GM12878 (cell line): ENCODE measurements at regions not wholly inside any gene's neighbourhood (a gene's known extent, or its start where the extent isn't known, plus 50 kb on each side); places are given as distances from the start of the nearest gene placed in this dataset.
"Not testable (repeated sequence)": the region's sequence is repeated elsewhere in the genome, so short reads cannot be mapped to it uniquely, and the experiment has no call there.

Experiments
- ATAC-seq: fragments of 200-7000 bp; cut with Tn5 transposase; 3 replicates; pipeline ENCODE4 v1.9.1; 2020; ENCODE audit warnings: mild to moderate bottlenecking, moderate library complexity
- BruUV-seq: library from RNA; stranded (reverse); fragments of 400-500 nt; replicated peaks from 2 replicates; lab custom pipeline; 2021; lab: Mats Ljungman, UMichigan
- CTCF ChIA-PET: fragments of 300-600 bp; sonication (Branson Sonifier 250); formaldehyde crosslinking; extraction: SDS; loops from one replicate; lab custom pipeline; 2021; ENCODE audit warnings: inconsistent platforms; lab: Yijun Ruan, JAX
- POLR2A ChIA-PET: fragments of 350-600 bp; formaldehyde crosslinking; extraction: SDS; loops from one replicate; lab custom pipeline; 2021; ENCODE audit warnings: inconsistent platforms; lab: Charles Lee
- RAD21 ChIA-PET: fragments of 300-600 bp; sonication (Branson Sonifier 250); formaldehyde crosslinking; loops from one replicate; lab custom pipeline; 2023; ENCODE audit warnings: antibody characterized with exemption; ENCODE audit not compliant: unreplicated experiment; lab: Charles Lee
- SMC1A ChIA-PET: fragments of 300-600 bp; sonication (Branson Sonifier 250); formaldehyde crosslinking; loops from one replicate; lab custom pipeline; 2023; ENCODE audit not compliant: unreplicated experiment, uncharacterized antibody; lab: Charles Lee
- DNase-seq: peaks from one replicate; pipeline ENCODE4 v3.0.0-alpha.2; 2011; ENCODE audit warnings: low read depth, low spot score
- FAIRE-seq: peaks from 3 replicates; lab custom pipeline; 2011; peaks lifted over from hg19 to GRCh38; lab: Jason Lieb, UNC
- H2AFZ ChIP-seq: 2 replicates; pipeline ENCODE4 v1.6.0; 2011; ENCODE audit warnings: low read depth, low read length, control low read depth; ENCODE audit not compliant: control insufficient read depth
- H3K27ac ChIP-seq: 2 replicates; pipeline ENCODE4 v1.5.1; 2011; ENCODE audit warnings: control low read depth; ENCODE audit not compliant: control insufficient read depth, insufficient read depth
- H3K27me3 ChIP-seq, 2 experiments: replicated peaks in 1 of 2; 2 replicates each; pipeline versions ENCODE4 v1.6.0 to v1.6.1; 2011; ENCODE audit warnings: low read length in 1 of 2; ENCODE audit not compliant: control insufficient read depth in 2 of 2, insufficient read depth in 2 of 2
- H3K36me3 ChIP-seq, 2 experiments: 2 replicates each; pipeline ENCODE4 v1.5.1; 2011; ENCODE audit warnings: low read length in 1 of 2; ENCODE audit not compliant: control insufficient read depth in 2 of 2, insufficient read depth in 2 of 2
- H3K4me1 ChIP-seq: 2 replicates; pipeline ENCODE4 v1.6.1; 2011; ENCODE audit warnings: mild to moderate bottlenecking, low read length, moderate library complexity, mixed read lengths; ENCODE audit not compliant: control insufficient read depth, insufficient read depth
- H3K4me2 ChIP-seq: 2 replicates; pipeline ENCODE4 v1.6.0; 2011; ENCODE audit warnings: control low read depth; ENCODE audit not compliant: control insufficient read depth, insufficient read depth
- H3K4me3 ChIP-seq: fragments of 200-600 bp; sonication (generic); 2 replicates; pipeline ENCODE4 v1.5.1; 2016
- H3K79me2 ChIP-seq: 2 replicates; pipeline ENCODE4 v1.6.0; 2011; ENCODE audit warnings: low read length; ENCODE audit not compliant: control insufficient read depth, insufficient read depth
- H3K9ac ChIP-seq: 2 replicates; pipeline ENCODE4 v1.8.0; 2011; ENCODE audit warnings: low read length, control low read depth, mixed read lengths; ENCODE audit not compliant: control insufficient read depth, insufficient read depth
- H3K9me3 ChIP-seq: replicated peaks from 3 replicates; pipeline ENCODE4 v1.5.1; 2011; ENCODE audit warnings: mild to moderate bottlenecking, low read length; ENCODE audit not compliant: control insufficient read depth, insufficient read depth
- H4K20me1 ChIP-seq: 2 replicates; pipeline ENCODE4 v1.6.0; 2011; ENCODE audit not compliant: control insufficient read depth, insufficient read depth
- CBFB ChIP-seq: IDR thresholded peaks from 2 replicates; pipeline ENCODE4 v1.6.1; 2016; ENCODE audit warnings: antibody characterized with exemption, low read depth
- CREM ChIP-seq: IDR thresholded peaks from 2 replicates; pipeline ENCODE4 v1.6.1; 2014; ENCODE audit warnings: antibody characterized with exemption, low read depth
- ESRRA ChIP-seq: IDR thresholded peaks from 2 replicates; pipeline ENCODE4 v1.6.1; 2012; ENCODE audit warnings: mild to moderate bottlenecking, low read length, improper control_type of control experiment
- NFYA ChIP-seq: IDR thresholded peaks from 2 replicates; pipeline ENCODE4 v1.6.1; 2011; ENCODE audit warnings: low read depth, mild to moderate bottlenecking, low read length, improper control_type of control experiment, borderline replicate concordance
- PAX5 ChIP-seq: IDR thresholded peaks from 2 replicates; pipeline ENCODE4 v1.6.1; 2011; ENCODE audit warnings: low read depth, low read length, borderline replicate concordance
- RELB ChIP-seq: fragments of 450-650 bp; IDR thresholded peaks from 2 replicates; pipeline ENCODE4 v1.6.1; 2017; ENCODE audit warnings: low read depth, mild to moderate bottlenecking, moderate library complexity
- SIX5 ChIP-seq: IDR thresholded peaks from 2 replicates; pipeline ENCODE4 v1.6.1; 2011; ENCODE audit warnings: mild to moderate bottlenecking, low read depth, low read length, moderate library complexity; ENCODE audit not compliant: severe bottlenecking
- SKIL ChIP-seq: fragments of 450-650 bp; IDR thresholded peaks from 2 replicates; pipeline ENCODE4 v1.6.1; 2017; ENCODE audit warnings: mild to moderate bottlenecking, low read depth, inconsistent platforms; ENCODE audit not compliant: poor library complexity, severe bottlenecking
- ZNF274 ChIP-seq: IDR thresholded peaks from one replicate; pipeline ENCODE4 v1.8.0; 2011; ENCODE audit not compliant: insufficient read length, insufficient read depth
- WGBS: methylation state at CpG from one replicate; pipeline ENCODE4 v1.1.6; 2016; ENCODE audit warnings: low lambda C conversion rate; ENCODE audit not compliant: insufficient replicate concordance, insufficient coverage; ENCODE audit errors: missing lambda C conversion rate; 5-methylcytosine and 5-hydroxymethylcytosine counted together
- in situ Hi-C: fragments of 300-500 bp; cut with MboI; formaldehyde crosslinking; loops from 9 replicates; pipeline ENCODE4 v1.14.3; 2018; ENCODE audit warnings: mixed read lengths
- intact Hi-C: fragments of 100-400 bp; cut with micrococcal nuclease; formaldehyde crosslinking; loops from one replicate; pipeline ENCODE4 v1.14.2; 2022; ENCODE audit not compliant: unreplicated experiment
- TF ChIP-seq, protein P1 (sequence below): fragments of 450-650 bp; IDR thresholded peaks from 2 replicates; pipeline ENCODE4 v1.6.1; 2017; ENCODE audit warnings: antibody characterized with exemption, mild to moderate bottlenecking, moderate library complexity

DNA sequence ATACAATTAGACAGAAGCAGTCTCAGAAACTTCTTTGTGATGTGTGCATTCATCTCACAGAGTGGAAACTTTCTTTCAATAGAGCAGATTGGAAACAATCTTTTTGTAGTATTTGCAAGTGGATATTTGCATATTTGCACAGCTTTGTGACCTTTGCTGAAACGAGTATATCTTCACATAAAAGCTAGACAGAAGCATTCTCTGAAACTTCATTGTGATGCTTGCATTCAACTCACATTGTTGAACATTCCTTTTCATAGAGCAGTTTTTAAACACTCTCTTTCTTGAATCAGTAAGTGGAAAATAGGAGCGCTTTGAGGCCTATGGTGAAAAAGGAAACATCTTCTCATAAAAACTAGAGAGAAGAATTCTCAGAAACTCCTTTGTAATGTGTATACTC is 657.9 kb upstream of the ZNF337 start (continued):
- TF ChIP-seq RELB: no peak
- no peak for TF ChIP-seq CREM

- CTCF ChIA-PET: no interaction called here
- Histone ChIP-seq H3K79me2 (no peaks in the 10 kb centered on the region), H3K4me3 (no peak overlapping the region), H3K4me1 (no peaks in the 10 kb centered on the region), H3K27ac (no peak overlapping the region), H3K9me3 (no peaks in the 10 kb centered on the region), H3K4me2 (no peak overlapping the region), H2AFZ (no peak overlapping the region), H4K20me1 (no peaks in the 10 kb centered on the region), H3K27me3 (no peaks in the 10 kb centered on the region), H3K36me3 (no peaks in the 10 kb centered on the region), H3K9ac (no peak overlapping the region)
- TF ChIP-seq ESRRA (no peak), NFYA (no peak), SIX5 (no peak), PAX5 (no peak), ZNF274 (no peak), SKIL (no peak), CBFB (no peak)
- TF ChIP-seq, protein P1, sequence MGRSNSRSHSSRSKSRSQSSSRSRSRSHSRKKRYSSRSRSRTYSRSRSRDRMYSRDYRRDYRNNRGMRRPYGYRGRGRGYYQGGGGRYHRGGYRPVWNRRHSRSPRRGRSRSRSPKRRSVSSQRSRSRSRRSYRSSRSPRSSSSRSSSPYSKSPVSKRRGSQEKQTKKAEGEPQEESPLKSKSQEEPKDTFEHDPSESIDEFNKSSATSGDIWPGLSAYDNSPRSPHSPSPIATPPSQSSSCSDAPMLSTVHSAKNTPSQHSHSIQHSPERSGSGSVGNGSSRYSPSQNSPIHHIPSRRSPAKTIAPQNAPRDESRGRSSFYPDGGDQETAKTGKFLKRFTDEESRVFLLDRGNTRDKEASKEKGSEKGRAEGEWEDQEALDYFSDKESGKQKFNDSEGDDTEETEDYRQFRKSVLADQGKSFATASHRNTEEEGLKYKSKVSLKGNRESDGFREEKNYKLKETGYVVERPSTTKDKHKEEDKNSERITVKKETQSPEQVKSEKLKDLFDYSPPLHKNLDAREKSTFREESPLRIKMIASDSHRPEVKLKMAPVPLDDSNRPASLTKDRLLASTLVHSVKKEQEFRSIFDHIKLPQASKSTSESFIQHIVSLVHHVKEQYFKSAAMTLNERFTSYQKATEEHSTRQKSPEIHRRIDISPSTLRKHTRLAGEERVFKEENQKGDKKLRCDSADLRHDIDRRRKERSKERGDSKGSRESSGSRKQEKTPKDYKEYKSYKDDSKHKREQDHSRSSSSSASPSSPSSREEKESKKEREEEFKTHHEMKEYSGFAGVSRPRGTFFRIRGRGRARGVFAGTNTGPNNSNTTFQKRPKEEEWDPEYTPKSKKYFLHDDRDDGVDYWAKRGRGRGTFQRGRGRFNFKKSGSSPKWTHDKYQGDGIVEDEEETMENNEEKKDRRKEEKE: no peak
- ATAC-seq: no peak
- intact Hi-C loops: no loop called here
- 76% methylated on average over 4 of the region's 4 CpGs for WGBS
- POLR2A ChIA-PET: no interaction called here
- RAD21 ChIA-PET: no interaction called here
- in situ Hi-C loops: no loop called here
- SMC1A ChIA-PET: no interaction called here
- BruUV-seq: no TSS peak
- DNase-seq: no peak
- FAIRE-seq: no peak
These were observed 650.7 kb upstream of the ZNF337 start for GRCh38 chr20:26347396-26347795.

- in situ Hi-C loops, CTCF ChIA-PET, DNase-seq, H3K79me2 ChIP-seq, POLR2A ChIA-PET, FAIRE-seq, BruUV-seq, H3K4me1 ChIP-seq, H3K9ac ChIP-seq, ATAC-seq, H3K27ac ChIP-seq, H4K20me1 ChIP-seq, H3K36me3 ChIP-seq, H3K9me3 ChIP-seq, H3K4me2 ChIP-seq, intact Hi-C loops, H2AFZ ChIP-seq, RAD21 ChIA-PET, SMC1A ChIA-PET, H3K27me3 ChIP-seq, H3K4me3 ChIP-seq: not testable (repeated sequence)
- 78% methylated on average over 6 of the region's 6 CpGs for WGBS
These were observed 643.9 kb upstream of the ZNF337 start for GRCh38 chr20:26340460-26341065.
